IPS DF 4.7 (cell line): ENCODE measurements at regions not wholly inside any gene's neighbourhood (a gene's known extent, or its start where the extent isn't known, plus 50 kb on each side); places are given as distances from the start of the nearest gene placed in this dataset.
"Not testable (repeated sequence)": the region's sequence is repeated elsewhere in the genome, so short reads cannot be mapped to it uniquely, and the experiment has no call there.

Source experiments
- DNase-seq: peaks from one replicate; pipeline ENCODE4 v3.0.0-alpha.2; 2013; ENCODE audit warnings: low spot score; ENCODE audit errors: extremely low read depth

- no peak for DNase-seq
These were observed 110.9 kb upstream of the ENPEP start for GRCh38 chr4:110364911-110365520.

DNA sequence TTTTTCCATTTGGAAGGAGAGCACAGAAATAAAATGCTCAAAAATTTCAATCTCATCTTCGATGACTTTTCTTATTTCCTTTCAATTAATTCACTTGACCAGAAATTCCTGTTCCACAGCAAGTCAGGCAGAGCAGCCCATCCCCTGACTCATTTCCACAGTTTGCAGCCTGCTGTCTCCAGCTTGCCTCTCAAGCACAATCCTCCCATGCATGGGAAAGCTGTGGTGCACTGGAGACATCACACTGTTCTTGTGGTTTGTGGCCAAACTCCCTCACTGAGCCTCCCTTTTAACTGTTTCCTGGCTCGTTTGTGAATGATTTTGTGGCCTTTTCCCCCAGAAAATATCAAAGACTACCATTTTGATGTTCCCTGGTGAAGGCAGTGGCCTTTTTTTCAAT is 114.0 kb upstream of the ENPEP start:
- no peak for DNase-seq

- DNase-seq, result no peak
These were observed 116.9 kb upstream of the ENPEP start for GRCh38 chr4:110359076-110359475.

- DNase-seq, result no peak
These were observed 118.4 kb upstream of the ENPEP start for GRCh38 chr4:110357521-110357920.

GRCh38 chr4:110354460-110354859 is 121.5 kb upstream of the ENPEP start:
- no peak for DNase-seq

DNA sequence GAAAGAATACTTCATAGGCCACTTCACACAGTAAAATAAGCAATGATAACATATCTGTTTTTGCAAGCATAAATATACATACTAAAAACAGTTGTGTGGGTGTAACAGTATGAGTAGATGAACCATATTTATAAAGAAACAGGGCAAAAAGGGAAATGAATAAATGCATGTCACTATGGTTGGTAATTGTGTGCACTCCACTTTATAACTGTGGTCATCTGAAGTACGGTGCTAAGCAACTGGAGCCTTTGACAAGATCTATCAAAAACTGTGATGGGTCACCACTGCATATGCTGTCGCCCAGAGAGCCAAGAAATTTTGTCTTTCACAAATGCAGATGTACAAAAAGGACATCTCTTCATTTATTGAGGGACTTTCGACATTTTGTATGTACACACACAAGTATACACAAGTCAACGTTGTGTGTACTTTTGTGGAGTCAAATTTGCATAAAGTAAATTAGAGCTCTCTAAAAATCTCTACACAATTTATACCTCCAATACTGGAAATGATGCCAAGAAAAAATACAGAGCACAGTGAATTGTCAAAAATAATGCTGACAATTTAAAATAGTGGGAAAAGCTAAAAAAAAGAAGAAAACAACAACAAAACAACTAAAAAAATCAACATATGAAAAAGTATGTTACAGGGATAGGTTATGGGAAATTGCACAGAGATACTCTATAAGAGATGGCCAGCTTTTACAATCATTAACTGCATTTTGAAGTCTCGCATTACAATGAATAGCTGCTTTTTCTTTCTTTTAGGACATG is 123.1 kb upstream of the ENPEP start:
- no peak for DNase-seq

GRCh38 chr4:110348711-110349383 is 127.1 kb upstream of the ENPEP start:
- no peak for DNase-seq

DNA sequence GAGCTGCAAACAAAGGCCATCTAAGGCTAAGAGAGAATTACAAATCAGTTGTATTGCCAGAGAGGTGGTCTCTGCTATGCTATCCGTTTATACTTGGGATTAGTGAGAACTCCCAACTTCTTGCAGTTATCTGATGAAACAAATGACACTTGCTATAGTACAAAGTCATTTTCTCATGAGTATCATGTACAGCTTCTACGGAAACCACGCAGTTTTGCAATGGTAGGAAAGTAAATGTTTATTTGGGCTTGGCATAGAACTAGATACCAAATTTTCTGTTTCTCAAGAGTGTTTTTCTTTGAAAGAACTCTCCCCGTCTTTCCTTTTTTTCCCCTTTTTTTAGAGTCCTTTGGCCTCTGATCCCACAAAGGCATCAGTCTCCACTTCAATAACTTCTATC is 128.2 kb upstream of the ENPEP start:
- no peak for DNase-seq

GRCh38 chr4:110344165-110344564 is 131.8 kb upstream of the ENPEP start:
- no peak for DNase-seq

DNA sequence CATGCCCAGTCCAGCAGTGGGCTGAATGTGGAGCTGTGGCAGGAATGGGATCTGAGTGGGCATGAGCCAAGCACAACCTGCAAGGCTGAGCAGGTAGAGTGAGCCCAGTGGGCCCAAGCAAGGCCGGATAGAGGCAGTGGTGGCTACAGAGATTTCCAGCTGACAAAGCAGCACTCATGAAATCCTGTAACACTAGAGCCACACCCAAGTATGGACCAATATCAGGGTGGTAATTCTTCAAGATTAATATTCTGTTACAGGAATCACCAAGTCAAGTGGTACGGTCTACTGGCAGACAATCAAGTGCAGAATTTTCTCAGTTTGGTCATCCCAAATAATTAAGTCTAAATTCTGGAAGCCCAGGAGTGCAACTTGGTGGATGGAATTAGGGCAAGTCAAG is 132.4 kb upstream of the ENPEP start:
- no peak for DNase-seq

- not testable (repeated sequence) for DNase-seq
These were observed 134.8 kb upstream of the ENPEP start for GRCh38 chr4:110341118-110341517.

- no peak for DNase-seq
These were observed 137.0 kb upstream of the ELOVL6 start for GRCh38 chr4:110335399-110335798.

DNA sequence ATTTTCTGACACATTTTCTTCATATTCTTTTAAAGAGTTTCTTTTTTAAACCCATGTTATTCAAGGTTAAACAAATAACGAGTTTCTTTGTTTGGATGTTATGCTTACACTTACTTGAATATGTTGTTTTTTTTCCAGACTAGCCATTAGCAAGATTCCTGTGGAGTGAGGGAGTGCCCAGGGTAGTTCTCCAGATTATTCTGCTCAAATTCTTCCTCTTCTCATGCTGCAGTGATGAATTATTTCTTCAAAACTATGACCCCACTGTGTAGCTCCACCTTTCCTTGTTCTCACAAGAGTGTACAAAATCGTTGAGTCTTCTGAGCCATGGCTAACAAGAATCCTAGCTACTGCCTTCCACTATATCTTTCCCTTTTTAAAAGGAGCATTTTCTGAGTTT is 134.1 kb upstream of the ELOVL6 start:
- DNase-seq, result no peak

GRCh38 chr4:110326426-110326825 is 128.0 kb upstream of the ELOVL6 start:
- not testable (repeated sequence) for DNase-seq

DNA sequence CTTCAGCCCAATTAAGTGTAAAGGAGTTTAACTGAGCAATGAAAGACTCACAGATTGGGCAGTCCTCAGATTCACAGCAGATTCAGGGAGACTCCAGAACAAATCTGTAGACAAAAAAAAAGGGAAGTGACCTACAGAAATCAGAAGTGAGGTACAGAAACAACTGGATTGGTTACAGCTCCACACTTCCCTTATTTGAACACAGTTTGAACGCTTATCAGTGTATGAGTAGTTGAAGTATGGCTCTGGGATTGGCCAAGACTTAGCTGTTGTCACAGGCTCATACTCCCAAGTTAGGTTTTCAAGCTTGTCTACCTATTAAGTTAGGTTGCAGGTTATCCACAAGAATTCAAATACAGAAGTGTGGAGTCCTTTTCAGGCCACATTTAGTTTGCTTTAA is 112.4 kb upstream of the ELOVL6 start:
- no peak for DNase-seq

DNA sequence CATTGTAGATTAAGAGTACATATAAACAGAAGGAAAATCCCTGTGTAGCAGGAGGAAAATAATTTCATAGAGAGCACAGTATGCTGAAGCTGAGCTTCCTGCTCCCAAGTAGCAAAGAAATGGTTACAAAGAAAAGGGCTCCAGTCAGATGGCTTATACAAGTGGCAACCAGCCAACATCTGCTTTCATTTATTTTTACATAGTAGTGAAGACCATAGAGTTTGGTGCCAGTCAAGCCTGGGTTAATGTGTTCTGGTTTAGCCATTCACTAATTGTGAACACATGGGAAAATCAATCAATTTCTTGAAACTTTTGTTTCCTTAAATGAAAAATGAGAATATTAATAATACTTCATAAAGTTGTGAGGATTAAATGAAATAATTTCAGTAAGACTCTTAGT is 111.3 kb upstream of the ELOVL6 start:
- DNase-seq, result no peak

DNA sequence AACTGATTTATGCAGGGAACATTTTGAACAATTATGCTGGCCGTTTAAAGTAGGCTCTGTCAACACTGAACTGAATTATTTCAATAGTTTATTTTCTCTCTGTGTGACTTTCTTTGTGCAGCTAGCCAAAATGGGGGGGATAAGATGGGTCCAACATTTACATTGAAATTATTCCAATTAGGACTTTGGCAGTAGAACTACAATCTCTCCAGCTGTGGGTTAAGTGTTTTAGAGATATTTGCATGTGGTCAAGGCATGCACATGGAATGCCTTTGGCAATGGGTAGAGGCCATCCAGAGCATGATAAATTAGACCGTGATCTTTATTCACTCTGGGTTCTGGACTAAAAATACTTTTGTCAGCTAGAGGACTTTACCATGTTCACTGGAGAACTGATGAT is 107.9 kb upstream of the ELOVL6 start:
- DNase-seq, result no peak

DNA sequence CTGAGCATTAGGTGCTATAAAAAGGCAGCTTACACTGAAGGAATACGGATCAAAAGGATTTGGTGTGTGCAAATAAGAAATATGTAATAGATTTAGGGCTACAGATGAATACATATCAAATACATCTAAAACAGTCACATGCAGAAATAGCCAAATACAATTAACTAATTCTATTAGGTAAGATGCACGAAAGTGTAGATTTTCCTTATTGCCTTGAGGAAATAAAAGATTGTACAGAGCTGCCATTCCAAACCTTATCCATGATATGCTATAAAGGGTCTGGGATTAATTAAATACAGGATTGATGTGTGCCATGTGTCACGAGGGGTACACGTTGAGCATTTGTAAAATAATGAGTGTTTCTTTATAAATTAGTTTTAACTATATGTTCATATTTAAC is 107.0 kb upstream of the ELOVL6 start:
- DNase-seq, result no peak

DNA sequence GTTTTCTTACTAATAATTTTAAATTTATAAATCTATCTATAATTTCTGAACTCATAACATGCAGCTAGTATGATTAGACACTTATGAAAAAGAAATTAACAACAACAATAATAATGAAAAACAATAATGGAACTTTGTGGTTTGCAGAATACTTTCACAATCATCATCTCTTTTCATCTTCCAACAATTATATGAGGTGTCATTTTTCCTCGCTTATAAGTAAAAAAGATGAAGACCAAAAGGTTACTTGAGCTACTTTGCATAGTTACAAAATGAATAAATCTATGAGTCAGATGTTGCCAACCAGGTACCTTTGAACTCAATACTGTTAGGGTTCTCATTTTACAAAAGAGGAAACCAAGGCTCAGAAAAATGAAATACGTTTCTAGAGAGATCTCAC is 98.5 kb upstream of the ELOVL6 start:
- DNase-seq, result no peak

- no peak for DNase-seq
These were observed 95.8 kb upstream of the ELOVL6 start for GRCh38 chr4:110294165-110294564.

GRCh38 chr4:110292994-110293744 is 94.8 kb upstream of the ELOVL6 start:
- no peak for DNase-seq

DNA sequence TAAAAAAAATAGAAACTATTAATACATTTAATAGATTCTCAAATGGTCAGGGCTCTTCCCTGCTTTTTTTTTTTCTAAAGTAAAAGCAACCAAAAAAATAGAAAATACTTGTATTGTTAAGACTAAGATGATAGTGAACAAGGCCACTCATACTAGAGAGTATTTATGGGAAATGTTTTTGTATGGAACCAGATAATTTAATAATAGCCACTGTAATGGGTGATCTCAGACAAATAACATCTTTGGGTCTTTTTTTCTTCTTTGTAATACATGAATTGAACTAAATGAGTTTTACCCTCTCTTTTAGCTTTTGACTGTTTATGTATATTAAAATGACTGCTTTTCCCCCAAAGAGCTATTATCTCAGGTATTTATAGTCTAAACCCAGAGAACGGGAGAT is 92.1 kb upstream of the ELOVL6 start:
- no peak for DNase-seq
